H1 (cell line): ENCODE measurements at regions not wholly inside any gene's neighbourhood (a gene's known extent, or its start where the extent isn't known, plus 50 kb on each side); places are given as distances from the start of the nearest gene placed in this dataset.

Experiments used
- CTCF ChIA-PET: fragments of 300-600 bp; sonication (Branson Sonifier 250); formaldehyde crosslinking; loops from one replicate; lab custom pipeline; 2021; ENCODE audit not compliant: partially characterized antibody; lab: Charles Lee
- POLR2A ChIA-PET: fragments of 300-600 bp; sonication (Branson Sonifier 250); formaldehyde crosslinking; loops from one replicate; lab custom pipeline; 2021; ENCODE audit warnings: inconsistent platforms; ENCODE audit not compliant: partially characterized antibody; lab: Charles Lee
- DNase-seq, 2 experiments: peaks; one replicate each; pipeline versions ENCODE4 v3.0.0 to v3.0.0-alpha.2; 2010 to 2022; ENCODE audit warnings: low spot score in 2 of 2, low read depth in 1 of 2, mixed read lengths in 1 of 2
- FAIRE-seq: peaks from 2 replicates; lab custom pipeline; 2011; peaks lifted over from hg19 to GRCh38; lab: Jason Lieb, UNC
- H2AFZ ChIP-seq: 2 replicates; pipeline ENCODE4 v1.8.1; 2012; ENCODE audit warnings: low read length, inconsistent platforms
- H2AK5ac ChIP-seq: 2 replicates; pipeline ENCODE4 v1.6.1; 2013; ENCODE audit warnings: low read depth, low read length
- H2BK120ac ChIP-seq: replicated peaks from 2 replicates; pipeline ENCODE3; 2013; ENCODE audit warnings: low read depth, low read length, inconsistent platforms
- H2BK12ac ChIP-seq: 2 replicates; pipeline ENCODE4 v1.6.1; 2013; ENCODE audit warnings: low read depth, low read length
- H2BK15ac ChIP-seq: 2 replicates; pipeline ENCODE4 v1.6.1; 2013; ENCODE audit warnings: low read length
- H2BK20ac ChIP-seq: 2 replicates; pipeline ENCODE4 v1.6.1; 2013; ENCODE audit warnings: low read length
- H2BK5ac ChIP-seq: 2 replicates; pipeline ENCODE4 v1.6.1; 2013; ENCODE audit warnings: low read depth, low read length
- H3K14ac ChIP-seq: 2 replicates; pipeline ENCODE4 v1.6.1; 2013; ENCODE audit warnings: inconsistent platforms; ENCODE audit not compliant: insufficient read length
- H3K18ac ChIP-seq: 2 replicates; pipeline ENCODE4 v1.6.1; 2013; ENCODE audit warnings: low read length; ENCODE audit errors: extremely low read depth
- H3K23ac ChIP-seq: 2 replicates; pipeline ENCODE4 v1.6.1; 2013; ENCODE audit warnings: inconsistent platforms; ENCODE audit not compliant: insufficient read length
- H3K23me2 ChIP-seq: 2 replicates; pipeline ENCODE4 v1.6.1; 2013; ENCODE audit warnings: low read depth, low read length
- H3K27ac ChIP-seq: 2 replicates; pipeline ENCODE4 v1.6.1; 2011; ENCODE audit warnings: low read depth, low read length, inconsistent platforms
- H3K27me3 ChIP-seq, 4 experiments: replicated peaks in 1 of 4; 1 replicate in 1 of 4; 2 replicates in 3 of 4; pipeline versions ENCODE4 v1.6.1 to v1.8.1; 2011 to 2013; ENCODE audit warnings: low read length in 3 of 4, mild to moderate bottlenecking in 3 of 4, inconsistent platforms in 2 of 4, mixed read lengths in 2 of 4, moderate library complexity in 1 of 4; ENCODE audit not compliant: control insufficient read depth in 3 of 4, insufficient read depth in 3 of 4; ENCODE audit errors: extremely low read depth in 1 of 4
- H3K36me3 ChIP-seq, 4 experiments: 2 replicates each; pipeline versions ENCODE4 v1.6.1 to v1.8.1; 2011 to 2013; ENCODE audit warnings: mild to moderate bottlenecking in 4 of 4, low read length in 3 of 4, moderate library complexity in 2 of 4, control low read depth in 1 of 4, inconsistent platforms in 1 of 4; ENCODE audit not compliant: insufficient read depth in 4 of 4, control insufficient read depth in 2 of 4
- H3K4ac ChIP-seq: replicated peaks from 2 replicates; pipeline ENCODE3; 2013; ENCODE audit warnings: low read length, low read depth, mixed read lengths, inconsistent platforms; ENCODE audit not compliant: insufficient read length
- H3K4me1 ChIP-seq, 4 experiments: replicated peaks in 1 of 4; 1 replicate in 1 of 4; 2 replicates in 3 of 4; pipeline versions ENCODE4 v1.6.1 to v1.8.1; 2011 to 2013; ENCODE audit warnings: low read length in 3 of 4, inconsistent platforms in 2 of 4, mixed read lengths in 1 of 4; ENCODE audit not compliant: insufficient read depth in 4 of 4, control insufficient read depth in 3 of 4
- H3K4me2 ChIP-seq, 2 experiments: 2 replicates each; pipeline versions ENCODE4 v1.6.1 to v1.8.1; 2011 to 2013; ENCODE audit warnings: low read depth in 2 of 2, low read length in 2 of 2, control low read depth in 1 of 2, inconsistent platforms in 1 of 2, mild to moderate bottlenecking in 1 of 2; ENCODE audit not compliant: insufficient read depth in 1 of 2
- H3K4me3 ChIP-seq, 4 experiments: fragments of 200-600, 300-600 bp in 1 of 4; sonication (generic), shearing (Covaris generic), sonication (Bioruptor Twin) in 1 of 4; 2 replicates each; pipeline versions ENCODE4 v1.5.1 to v1.8.1; 2011 to 2016; ENCODE audit warnings: low read length in 4 of 4, low read depth in 3 of 4, control low read depth in 2 of 4, inconsistent platforms in 2 of 4, mild to moderate bottlenecking in 2 of 4, mixed read lengths in 1 of 4, moderate library complexity in 1 of 4; ENCODE audit not compliant: insufficient read depth in 2 of 4; ENCODE audit errors: extremely low read depth in 1 of 4
- H3K56ac ChIP-seq: replicated peaks from 2 replicates; pipeline ENCODE3; 2013; ENCODE audit warnings: low read depth, mild to moderate bottlenecking, mixed read lengths, low read length, inconsistent platforms; ENCODE audit not compliant: insufficient read length
- H3K79me1 ChIP-seq: 2 replicates; pipeline ENCODE4 v1.6.1; 2013; ENCODE audit warnings: low read depth, low read length, control low read depth
- H3K79me2 ChIP-seq, 2 experiments: 2 replicates each; pipeline versions ENCODE4 v1.6.1 to v1.8.1; 2012 to 2013; ENCODE audit warnings: low read length in 2 of 2, mild to moderate bottlenecking in 2 of 2, inconsistent platforms in 1 of 2; ENCODE audit not compliant: insufficient read depth in 2 of 2, control insufficient read depth in 1 of 2
- H3K9ac ChIP-seq, 4 experiments: replicated peaks in 1 of 4; 1 replicate in 1 of 4; 2 replicates in 3 of 4; pipeline versions ENCODE4 v1.6.1 to v1.8.1; 2011 to 2013; ENCODE audit warnings: low read depth in 3 of 4, low read length in 3 of 4, control low read depth in 2 of 4, mild to moderate bottlenecking in 2 of 4, moderate library complexity in 2 of 4, inconsistent platforms in 1 of 4; ENCODE audit errors: extremely low read depth in 1 of 4
- H3K9me3 ChIP-seq, 2 experiments: 2 replicates each; pipeline versions ENCODE4 v1.6.1 to v1.8.1; 2012 to 2013; ENCODE audit warnings: mild to moderate bottlenecking in 2 of 2, moderate library complexity in 2 of 2, control low read depth in 1 of 2, inconsistent platforms in 1 of 2, low read depth in 1 of 2, low read length in 1 of 2, mixed read lengths in 1 of 2; ENCODE audit not compliant: insufficient read depth in 2 of 2
- H4K20me1 ChIP-seq, 2 experiments: replicated peaks in 1 of 2; 2 replicates each; pipeline versions ENCODE3 to v1.8.1; 2011 to 2013; ENCODE audit warnings: inconsistent platforms in 2 of 2, low read length in 2 of 2, mild to moderate bottlenecking in 1 of 2; ENCODE audit not compliant: insufficient read depth in 2 of 2, control insufficient read depth in 1 of 2
- H4K5ac ChIP-seq: 2 replicates; pipeline ENCODE4 v1.6.1; 2013; ENCODE audit warnings: low read length, low read depth, mixed read lengths, inconsistent platforms; ENCODE audit not compliant: insufficient read length
- H4K8ac ChIP-seq: 2 replicates; pipeline ENCODE4 v1.8.0; 2013; ENCODE audit warnings: mild to moderate bottlenecking, moderate library complexity, low read length, inconsistent platforms; ENCODE audit not compliant: insufficient read depth; ENCODE audit errors: extremely low read depth
- H4K91ac ChIP-seq: replicated peaks from 2 replicates; pipeline ENCODE3; 2013; ENCODE audit warnings: low read length, mixed read lengths, inconsistent platforms; ENCODE audit not compliant: insufficient read length
- BACH1 ChIP-seq: IDR thresholded peaks from 2 replicates; pipeline ENCODE4 v1.6.1; 2012; ENCODE audit warnings: low read length, improper control_type of control experiment
- CREB1 ChIP-seq: IDR thresholded peaks from 2 replicates; pipeline ENCODE4 v1.6.1; 2012; ENCODE audit warnings: inconsistent platforms
- CTCF ChIP-seq, 3 experiments: IDR thresholded peaks; 1 replicate in 2 of 3; 2 replicates in 1 of 3; pipeline versions ENCODE4 v1.5.1 to v1.6.1; 2011; ENCODE audit warnings: low read length in 3 of 3, mild to moderate bottlenecking in 3 of 3, inconsistent platforms in 2 of 3, low read depth in 1 of 3, moderate library complexity in 1 of 3; ENCODE audit not compliant: insufficient read depth in 1 of 3; ENCODE audit errors: control extremely low read depth in 1 of 3
- GABPA ChIP-seq: IDR thresholded peaks from 2 replicates; pipeline ENCODE4 v1.6.1; 2011; ENCODE audit warnings: mild to moderate bottlenecking, low read length, moderate library complexity, borderline replicate concordance; ENCODE audit not compliant: insufficient read depth
- MAFK ChIP-seq: IDR thresholded peaks from 2 replicates; pipeline ENCODE4 v1.6.1; 2012; ENCODE audit warnings: low read depth, mild to moderate bottlenecking, improper control_type of control experiment, low read length
- POU5F1 ChIP-seq: IDR thresholded peaks from 2 replicates; pipeline ENCODE4 v1.6.1; 2011; ENCODE audit warnings: low read depth, mild to moderate bottlenecking, low read length, moderate library complexity
- TCF12 ChIP-seq: IDR thresholded peaks from 2 replicates; pipeline ENCODE4 v1.6.1; 2011; ENCODE audit warnings: low read depth, mild to moderate bottlenecking, low read length
- USF2 ChIP-seq: IDR thresholded peaks from 2 replicates; pipeline ENCODE4 v1.6.1; 2011; ENCODE audit warnings: low read length, improper control_type of control experiment
- WGBS, 2 experiments: shearing (Covaris generic) in 1 of 2; methylation state at CpG; one replicate each; pipeline versions ENCODE4 v1.1.6 to v1.1.7; 2013 to 2015; ENCODE audit warnings: low lambda C conversion rate in 2 of 2, mixed read lengths in 2 of 2, inconsistent platforms in 1 of 2, low coverage in 1 of 2, missing lambda C conversion rate in 1 of 2; ENCODE audit not compliant: insufficient replicate concordance in 2 of 2, insufficient coverage in 1 of 2, insufficient read length in 1 of 2; ENCODE audit errors: extremely low coverage in 1 of 2, missing lambda C conversion rate in 1 of 2; 5-methylcytosine and 5-hydroxymethylcytosine counted together
- TF ChIP-seq, protein P1 (sequence below): IDR thresholded peaks from 2 replicates; pipeline ENCODE4 v1.6.1; 2012; ENCODE audit warnings: low read length, inconsistent platforms

- Histone ChIP-seq H3K4me1 (no peaks in the 10 kb centered on the region), H3K23ac (no peak overlapping the region), H4K91ac (no peak overlapping the region), H4K5ac (no peak overlapping the region), H2AFZ (no peak overlapping the region), H3K79me2 (no peaks in the 10 kb centered on the region), H2AK5ac (no peak overlapping the region), H3K14ac (no peak overlapping the region), H3K9ac (no peak overlapping the region), H2BK12ac (no peak overlapping the region), H4K8ac (no peak overlapping the region), H3K4me2 (no peak overlapping the region), H2BK120ac (no peak overlapping the region), H3K23me2 (no peaks in the 10 kb centered on the region), H2BK20ac (no peak overlapping the region), H3K79me1 (no peaks in the 10 kb centered on the region), H2BK15ac (no peak overlapping the region), H3K36me3 (no peaks in the 10 kb centered on the region), H3K18ac (no peak overlapping the region), H2BK5ac (no peak overlapping the region), H3K27ac (no peak overlapping the region), H4K20me1 (no peaks in the 10 kb centered on the region), H3K4ac (no peak overlapping the region), H3K4me3 (no peak overlapping the region), H3K9me3 (no peaks in the 10 kb centered on the region), H3K56ac (no peak overlapping the region), H3K27me3 (no peaks in the 10 kb centered on the region)
- DNase-seq (no peak), FAIRE-seq (no peak)
- POLR2A ChIA-PET: no interaction called here
- CTCF ChIA-PET: interaction anchor here (1.3 kb wide), 1 partner anchor 268 kb away, joined by 3 read pairs; no protein-coding TSS in a partner anchor
- WGBS, 2 experiments: 94% methylated on average over 1 of the region's 1 CpG; no CpG with 5 or more reads in 1 of the 2 experiments
- TF ChIP-seq CTCF (IDR thresholded peaks at IDR 0.05; ENCODE audit: control extremely low read depth in 1 of 3, insufficient read depth in 1 of 3, low read depth in 1 of 3, low read length in 3 of 3) (no peak), CREB1 (no peak), USF2 (no peak), TCF12 (no peak), MAFK (no peak), GABPA (no peak), POU5F1 (no peak), BACH1 (no peak)
- TF ChIP-seq, protein P1, sequence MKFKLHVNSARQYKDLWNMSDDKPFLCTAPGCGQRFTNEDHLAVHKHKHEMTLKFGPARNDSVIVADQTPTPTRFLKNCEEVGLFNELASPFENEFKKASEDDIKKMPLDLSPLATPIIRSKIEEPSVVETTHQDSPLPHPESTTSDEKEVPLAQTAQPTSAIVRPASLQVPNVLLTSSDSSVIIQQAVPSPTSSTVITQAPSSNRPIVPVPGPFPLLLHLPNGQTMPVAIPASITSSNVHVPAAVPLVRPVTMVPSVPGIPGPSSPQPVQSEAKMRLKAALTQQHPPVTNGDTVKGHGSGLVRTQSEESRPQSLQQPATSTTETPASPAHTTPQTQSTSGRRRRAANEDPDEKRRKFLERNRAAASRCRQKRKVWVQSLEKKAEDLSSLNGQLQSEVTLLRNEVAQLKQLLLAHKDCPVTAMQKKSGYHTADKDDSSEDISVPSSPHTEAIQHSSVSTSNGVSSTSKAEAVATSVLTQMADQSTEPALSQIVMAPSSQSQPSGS: no peak
These were observed 532.6 kb downstream of the KCNT2 start for GRCh38 chr1:196075621-196076020.
